ENCODE measurements at regions not wholly inside any gene's neighbourhood (a gene's known extent, or its start where the extent isn't known, plus 50 kb on each side); places are given as distances from the start of the nearest gene placed in this dataset.

DNA sequence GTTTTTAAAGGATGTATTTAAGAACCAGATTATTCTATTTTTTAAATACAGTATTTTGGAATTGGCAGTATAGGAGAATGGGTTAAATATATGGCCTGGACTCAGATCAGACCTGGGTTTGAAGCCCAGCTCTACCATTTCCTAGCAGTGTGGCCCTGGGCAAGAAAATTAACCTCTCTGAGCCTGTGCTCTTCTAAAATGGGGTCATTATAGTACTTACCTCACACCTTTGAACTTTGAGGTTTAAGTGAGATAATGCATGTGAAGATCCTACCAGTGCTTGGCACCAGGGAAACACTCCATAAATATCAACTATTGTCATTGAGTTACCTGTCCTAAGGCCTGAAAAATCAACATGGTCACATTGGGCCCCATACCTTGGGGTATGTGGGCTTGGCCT, 93.4 kb upstream of the WSB1 start:
- no peak for TF ChIP-seq CTCF (IDR thresholded peaks at IDR 0.05)
- TF ChIP-seq EZH2 (IDR thresholded peaks at IDR 0.05): no peak
- no peak for TF ChIP-seq EZH2phosphoT487 (IDR thresholded peaks at IDR 0.05)

All from neural progenitor cell (in vitro differentiated cells).